ENCODE measurements at regions not wholly inside any gene's neighbourhood (a gene's known extent, or its start where the extent isn't known, plus 50 kb on each side); places are given as distances from the start of the nearest gene placed in this dataset.
A peak's percentile ranks its signal among the peaks of the same experiment; 100 is the strongest.

DNA sequence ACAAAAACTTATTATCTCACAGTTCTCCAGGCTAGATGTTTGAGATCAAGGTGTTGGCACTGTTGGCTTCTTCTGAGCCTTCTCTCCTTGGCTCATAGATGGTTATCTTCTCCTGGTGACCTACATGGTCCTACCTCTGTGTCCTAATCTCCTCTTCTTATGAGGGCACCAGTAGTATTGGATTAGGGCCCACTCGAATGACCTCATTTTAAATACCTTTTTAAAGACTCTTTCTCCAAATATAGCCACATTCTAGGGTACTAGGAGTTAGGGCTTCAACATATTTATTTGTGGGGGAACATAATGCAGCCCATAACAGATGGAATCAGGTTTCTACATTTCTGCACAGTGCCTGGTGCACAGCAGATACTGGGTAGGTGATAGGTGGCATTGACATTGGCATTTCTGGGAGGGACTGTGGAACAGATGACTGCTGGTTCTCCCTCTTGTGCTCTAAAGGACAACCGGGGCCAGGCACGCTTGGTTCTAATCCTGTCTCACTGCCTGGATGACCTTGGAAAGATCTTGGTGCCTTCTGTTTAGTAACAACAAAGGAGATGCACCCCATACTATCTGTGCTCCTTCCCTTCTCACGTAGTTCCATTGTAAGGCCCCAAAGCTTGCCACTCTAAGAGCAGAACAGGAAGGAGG, 140.3 kb downstream of the PLPP3 start:
- TF ChIP-seq, protein P1, sequence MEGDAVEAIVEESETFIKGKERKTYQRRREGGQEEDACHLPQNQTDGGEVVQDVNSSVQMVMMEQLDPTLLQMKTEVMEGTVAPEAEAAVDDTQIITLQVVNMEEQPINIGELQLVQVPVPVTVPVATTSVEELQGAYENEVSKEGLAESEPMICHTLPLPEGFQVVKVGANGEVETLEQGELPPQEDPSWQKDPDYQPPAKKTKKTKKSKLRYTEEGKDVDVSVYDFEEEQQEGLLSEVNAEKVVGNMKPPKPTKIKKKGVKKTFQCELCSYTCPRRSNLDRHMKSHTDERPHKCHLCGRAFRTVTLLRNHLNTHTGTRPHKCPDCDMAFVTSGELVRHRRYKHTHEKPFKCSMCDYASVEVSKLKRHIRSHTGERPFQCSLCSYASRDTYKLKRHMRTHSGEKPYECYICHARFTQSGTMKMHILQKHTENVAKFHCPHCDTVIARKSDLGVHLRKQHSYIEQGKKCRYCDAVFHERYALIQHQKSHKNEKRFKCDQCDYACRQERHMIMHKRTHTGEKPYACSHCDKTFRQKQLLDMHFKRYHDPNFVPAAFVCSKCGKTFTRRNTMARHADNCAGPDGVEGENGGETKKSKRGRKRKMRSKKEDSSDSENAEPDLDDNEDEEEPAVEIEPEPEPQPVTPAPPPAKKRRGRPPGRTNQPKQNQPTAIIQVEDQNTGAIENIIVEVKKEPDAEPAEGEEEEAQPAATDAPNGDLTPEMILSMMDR (conservative IDR thresholded peaks at IDR 0.05 in 1 of 2, IDR thresholded peaks at IDR 0.05 in 1 of 2; ENCODE audit: low read depth in 1 of 2, low read length in 2 of 2) = no peak
- no peak for TF ChIP-seq EZH2 (IDR thresholded peaks at IDR 0.05; ENCODE audit: low read length, missing control alignments)
- no peak for DNase-seq (ENCODE audit: low read depth in 2 of 2)
- H3K36me3 ChIP-seq (ENCODE audit: control insufficient read depth, insufficient read depth, low read length) = no peaks in the 10 kb centered on the region
- H3K4me3 ChIP-seq (replicated peaks in 1 of 4; ENCODE audit: control extremely low read depth in 1 of 4, insufficient read depth in 1 of 4, low read depth in 3 of 4, low read length in 4 of 4) = no peak overlapping the region
- no peaks in the 10 kb centered on the region for H3K9me3 ChIP-seq (ENCODE audit: control insufficient read depth, insufficient read depth, low read depth, low read length)
- H3K4me1 ChIP-seq (ENCODE audit: control insufficient read depth, extremely low read depth, insufficient read depth, low read length) = no peaks in the 10 kb centered on the region
- no peaks in the 10 kb centered on the region for H3K27me3 ChIP-seq (ENCODE audit: control insufficient read depth, insufficient read depth, low read length)
- H2AFZ ChIP-seq (ENCODE audit: low read length) = no peak overlapping the region
- no peaks in the 10 kb centered on the region for H3K79me2 ChIP-seq (ENCODE audit: control insufficient read depth, insufficient read depth, low read length)
- H3K27ac ChIP-seq (ENCODE audit: insufficient read depth, low read length) = no peak overlapping the region
- no peak overlapping the region for H3K4me2 ChIP-seq (ENCODE audit: extremely low read depth, insufficient read depth, low read length)
- no peaks in the 10 kb centered on the region for H4K20me1 ChIP-seq (ENCODE audit: control insufficient read depth, extremely low read depth, insufficient read depth, low read length)
- no peak overlapping the region for H3K9ac ChIP-seq (ENCODE audit: insufficient read depth, low read length)

DNA sequence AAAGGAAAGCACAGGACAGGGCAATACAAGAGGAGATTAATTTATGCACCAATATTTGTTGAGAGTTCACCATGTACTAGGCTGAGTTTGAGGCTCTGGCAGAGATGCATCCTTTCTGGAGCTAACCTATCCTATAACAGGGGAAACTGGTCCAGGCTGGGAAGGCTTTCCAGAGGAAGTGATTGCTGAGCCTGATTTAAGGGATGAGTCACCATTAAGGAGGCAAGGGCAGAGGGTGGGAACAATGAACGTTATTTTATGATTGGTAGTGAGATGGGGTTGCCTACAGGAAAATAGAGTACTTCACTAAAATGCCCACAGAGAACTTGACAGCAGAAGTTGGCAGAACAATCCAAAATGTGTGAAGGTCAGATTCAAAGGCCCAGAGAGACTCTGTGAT, 141.4 kb downstream of the PLPP3 start:
- Histone ChIP-seq H3K36me3 (ENCODE audit: control insufficient read depth, insufficient read depth, low read length) (no peaks in the 10 kb centered on the region), H3K27me3 (ENCODE audit: control insufficient read depth, insufficient read depth, low read length) (no peaks in the 10 kb centered on the region), H3K79me2 (ENCODE audit: control insufficient read depth, insufficient read depth, low read length) (no peaks in the 10 kb centered on the region), H3K9me3 (ENCODE audit: control insufficient read depth, insufficient read depth, low read depth, low read length) (no peaks in the 10 kb centered on the region), H3K4me1 (ENCODE audit: control insufficient read depth, extremely low read depth, insufficient read depth, low read length) (no peaks in the 10 kb centered on the region), H3K4me2 (ENCODE audit: extremely low read depth, insufficient read depth, low read length) (no peak overlapping the region), H4K20me1 (ENCODE audit: control insufficient read depth, extremely low read depth, insufficient read depth, low read length) (no peaks in the 10 kb centered on the region), H3K27ac (ENCODE audit: insufficient read depth, low read length) (no peak overlapping the region), H3K4me3 (replicated peaks in 1 of 4; ENCODE audit: control extremely low read depth in 1 of 4, insufficient read depth in 1 of 4, low read depth in 3 of 4, low read length in 4 of 4) (no peak overlapping the region), H3K9ac (ENCODE audit: insufficient read depth, low read length) (no peak overlapping the region), H2AFZ (ENCODE audit: low read length) (no peak overlapping the region)
- peak in 1 of 2 donors; percentile 24 for DNase-seq (ENCODE audit: low read depth in 2 of 2)
- TF ChIP-seq EZH2 (IDR thresholded peaks at IDR 0.05; ENCODE audit: low read length, missing control alignments) = no peak
- TF ChIP-seq, protein P1 (conservative IDR thresholded peaks at IDR 0.05 in 1 of 2, IDR thresholded peaks at IDR 0.05 in 1 of 2; ENCODE audit: low read depth in 1 of 2, low read length in 2 of 2) = no peak

DNA sequence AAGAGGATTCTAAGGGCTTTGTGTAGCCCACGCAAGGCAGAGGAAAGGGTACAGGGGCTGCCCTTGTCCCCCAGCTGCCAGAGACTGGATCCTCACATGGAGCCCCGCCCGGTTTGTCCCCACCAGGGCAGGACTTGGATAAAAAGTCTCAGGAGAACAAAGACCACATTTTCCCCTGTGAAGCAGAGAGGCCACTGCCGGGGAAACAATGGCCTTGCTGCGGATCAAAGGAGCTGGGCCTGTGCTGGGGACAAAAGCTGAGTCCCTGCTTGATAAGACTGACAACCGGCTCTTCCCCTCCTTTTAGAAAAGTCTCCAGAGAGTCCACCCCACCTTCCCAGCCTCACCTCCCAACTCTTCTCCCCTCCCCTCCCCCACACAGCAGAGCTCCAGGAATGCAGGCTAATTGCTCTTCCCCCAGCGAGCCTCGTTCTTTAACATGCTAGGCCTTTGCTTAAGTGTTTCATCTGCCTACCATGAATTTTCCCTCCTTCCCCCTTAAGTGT, 142.4 kb downstream of the PLPP3 start:
- Histone ChIP-seq H3K9me3 (ENCODE audit: control insufficient read depth, insufficient read depth, low read depth, low read length) (no peaks in the 10 kb centered on the region), H3K9ac (ENCODE audit: insufficient read depth, low read length) (no peak overlapping the region), H3K27me3 (ENCODE audit: control insufficient read depth, insufficient read depth, low read length) (no peaks in the 10 kb centered on the region), H3K36me3 (ENCODE audit: control insufficient read depth, insufficient read depth, low read length) (no peaks in the 10 kb centered on the region), H3K4me2 (ENCODE audit: extremely low read depth, insufficient read depth, low read length) (no peak overlapping the region), H3K27ac (ENCODE audit: insufficient read depth, low read length) (no peak overlapping the region), H3K4me3 (replicated peaks in 1 of 4; ENCODE audit: control extremely low read depth in 1 of 4, insufficient read depth in 1 of 4, low read depth in 3 of 4, low read length in 4 of 4) (no peak overlapping the region), H2AFZ (ENCODE audit: low read length) (no peak overlapping the region), H4K20me1 (ENCODE audit: control insufficient read depth, extremely low read depth, insufficient read depth, low read length) (no peaks in the 10 kb centered on the region), H3K4me1 (ENCODE audit: control insufficient read depth, extremely low read depth, insufficient read depth, low read length) (no peaks in the 10 kb centered on the region), H3K79me2 (ENCODE audit: control insufficient read depth, insufficient read depth, low read length) (no peaks in the 10 kb centered on the region)
- DNase-seq (ENCODE audit: low read depth in 2 of 2) = no peak
- TF ChIP-seq EZH2 (IDR thresholded peaks at IDR 0.05; ENCODE audit: low read length, missing control alignments) = no peak
- TF ChIP-seq, protein P1 (conservative IDR thresholded peaks at IDR 0.05 in 1 of 2, IDR thresholded peaks at IDR 0.05 in 1 of 2; ENCODE audit: low read depth in 1 of 2, low read length in 2 of 2) = no peak
